GM21825 (cell line): ENCODE measurements at regions not wholly inside any gene's neighbourhood (a gene's known extent, or its start where the extent isn't known, plus 50 kb on each side); places are given as distances from the start of the nearest gene placed in this dataset.

Source experiments
- ATAC-seq: cut with Tn5 transposase; IDR thresholded peaks from one replicate; pipeline ENCODE4 v1.9.1; 2021; ENCODE audit warnings: mild to moderate bottlenecking, moderate library complexity; ENCODE audit not compliant: unreplicated experiment

DNA sequence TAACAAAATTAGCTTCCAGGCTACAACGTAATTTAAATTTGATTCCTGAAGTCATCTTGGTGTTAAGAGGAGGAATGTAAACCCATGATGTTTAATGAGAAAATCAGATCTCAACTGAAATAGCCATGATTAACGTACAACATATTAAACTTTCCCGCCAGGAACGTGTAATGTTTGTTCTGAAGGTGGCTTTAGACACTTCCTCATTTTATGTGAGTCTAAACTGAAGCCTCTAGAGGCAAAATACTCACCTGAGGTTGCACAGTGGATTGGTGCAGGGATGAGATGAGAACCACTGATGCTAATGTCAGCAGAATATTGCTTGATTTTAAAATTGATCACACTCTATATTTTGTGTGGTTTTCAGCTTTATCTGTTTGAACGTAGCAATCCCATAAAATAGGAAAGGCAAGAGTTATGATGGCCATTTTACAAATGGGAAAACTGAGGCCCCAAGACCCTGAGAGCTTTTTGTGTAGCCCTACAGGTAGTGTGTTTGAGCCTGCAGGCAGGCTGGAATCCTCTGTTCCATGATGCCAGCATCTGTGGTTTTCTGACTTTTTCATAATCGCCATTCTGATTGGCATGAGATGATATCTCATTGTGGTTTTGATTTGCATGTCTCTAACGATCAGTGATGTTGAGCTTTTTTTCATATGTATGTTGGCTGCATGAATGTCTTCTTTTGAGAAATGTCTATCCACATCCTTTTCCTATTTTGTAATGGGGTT is 243.7 kb upstream of the BMPER start:
- ATAC-seq = no peak

- no peak for ATAC-seq
Observed at GRCh38 chr7:33666531-33666930, 238.8 kb upstream of the BMPER start.

DNA sequence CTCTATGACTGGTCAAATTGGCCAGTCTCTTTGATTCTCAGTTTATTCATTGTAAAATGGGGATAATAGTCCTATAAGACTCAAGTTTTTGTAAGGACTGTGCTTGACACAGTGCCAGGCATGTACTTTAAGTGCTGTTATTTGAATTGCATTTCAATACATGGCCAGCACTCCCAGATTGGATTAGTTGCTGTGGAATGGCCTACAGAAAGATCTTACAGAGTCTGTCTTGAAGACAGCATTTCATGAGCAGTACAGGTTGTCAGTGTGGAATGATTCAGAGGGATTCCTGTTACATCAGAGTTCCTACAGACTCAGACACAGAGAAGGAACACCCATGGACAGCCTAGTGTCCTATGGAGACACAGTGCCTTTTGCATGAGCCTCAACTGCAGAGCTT is 238.1 kb upstream of the BMPER start:
- ATAC-seq = no peak

DNA sequence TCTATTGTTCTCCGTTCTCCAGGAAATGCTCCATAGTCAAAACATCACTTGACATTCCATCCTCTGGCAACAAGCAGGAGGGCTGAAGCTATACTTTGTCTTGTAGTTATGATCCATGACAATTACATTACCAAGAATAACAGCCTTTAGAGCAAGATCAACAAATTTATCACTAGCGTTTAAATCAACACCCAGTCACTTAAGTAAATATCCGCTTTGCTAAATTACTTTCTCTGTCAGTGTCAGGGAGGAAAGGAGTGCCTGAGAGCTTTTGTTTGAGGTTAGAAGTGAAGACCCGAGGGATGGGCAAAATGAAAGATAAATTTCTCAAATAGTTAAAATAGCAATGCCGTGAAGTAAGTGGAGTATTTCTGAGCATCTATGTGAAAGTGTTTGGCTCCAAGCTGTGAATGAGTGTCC is 236.1 kb upstream of the BMPER start:
- no peak for ATAC-seq

DNA sequence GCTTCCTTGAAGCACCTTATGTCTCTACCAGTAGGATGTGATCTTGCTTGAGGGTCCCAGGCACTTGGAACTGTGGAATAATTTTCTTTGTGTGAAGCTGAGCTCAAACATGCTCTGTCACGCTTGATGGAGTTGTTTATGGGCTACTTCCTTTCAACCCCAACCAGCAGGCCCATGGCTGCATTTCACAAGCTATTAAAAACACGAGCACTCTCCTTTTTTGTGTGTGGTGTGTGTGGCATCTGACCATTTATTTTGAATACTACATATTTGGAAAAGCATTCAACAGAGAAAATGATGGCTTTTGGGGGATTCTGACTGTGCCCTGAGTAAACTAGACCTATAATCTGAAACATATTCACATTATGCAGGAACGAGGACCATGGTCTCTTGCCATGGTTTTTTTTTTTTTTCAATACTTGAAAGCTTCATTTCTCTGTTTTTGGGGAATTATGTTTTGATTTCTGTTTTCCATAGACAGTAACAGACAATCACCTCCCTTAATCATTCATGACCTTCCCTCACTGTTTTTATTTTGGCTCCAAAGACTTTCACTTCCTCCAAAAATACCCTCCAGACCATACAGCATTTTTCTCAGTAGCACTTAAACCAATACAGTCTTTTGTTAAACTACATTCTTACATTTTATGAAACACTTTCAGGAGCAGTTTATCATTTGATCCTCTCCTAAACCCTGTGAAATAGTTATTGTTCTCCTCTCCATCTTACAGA is 233.6 kb upstream of the BMPER start:
- peak; percentile 68 for ATAC-seq

DNA sequence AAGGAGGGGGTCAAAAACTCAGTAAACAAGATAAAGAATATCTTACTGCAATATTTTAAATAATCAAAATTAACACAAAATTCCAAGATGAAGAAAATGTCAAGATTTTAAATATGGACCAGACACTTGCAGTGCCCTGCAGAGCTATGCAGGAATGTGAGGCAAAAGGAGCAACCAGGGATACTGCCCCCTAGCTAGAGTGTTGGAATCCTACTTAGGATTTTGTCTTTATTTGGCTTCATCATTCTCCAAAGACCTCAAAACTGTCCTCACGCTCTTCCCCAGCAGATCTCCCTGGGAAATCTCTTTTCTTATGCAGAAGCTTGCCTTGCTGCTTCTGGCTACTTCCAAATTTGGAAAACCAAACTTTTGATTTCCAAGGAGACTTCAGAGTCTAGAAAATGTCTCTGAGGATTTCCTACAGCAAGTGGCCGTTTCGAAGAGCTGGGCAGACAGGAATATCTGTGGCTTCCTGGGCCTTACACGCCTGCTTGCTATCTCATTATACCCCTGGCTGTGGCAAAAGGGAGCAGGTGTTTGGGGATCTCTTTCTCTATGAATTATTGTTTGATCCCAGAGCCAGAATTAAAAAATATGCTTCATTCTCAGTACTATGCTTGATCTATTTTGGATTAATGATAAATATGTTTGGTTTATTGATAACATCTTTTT is 232.2 kb upstream of the BMPER start:
- ATAC-seq = no peak

DNA sequence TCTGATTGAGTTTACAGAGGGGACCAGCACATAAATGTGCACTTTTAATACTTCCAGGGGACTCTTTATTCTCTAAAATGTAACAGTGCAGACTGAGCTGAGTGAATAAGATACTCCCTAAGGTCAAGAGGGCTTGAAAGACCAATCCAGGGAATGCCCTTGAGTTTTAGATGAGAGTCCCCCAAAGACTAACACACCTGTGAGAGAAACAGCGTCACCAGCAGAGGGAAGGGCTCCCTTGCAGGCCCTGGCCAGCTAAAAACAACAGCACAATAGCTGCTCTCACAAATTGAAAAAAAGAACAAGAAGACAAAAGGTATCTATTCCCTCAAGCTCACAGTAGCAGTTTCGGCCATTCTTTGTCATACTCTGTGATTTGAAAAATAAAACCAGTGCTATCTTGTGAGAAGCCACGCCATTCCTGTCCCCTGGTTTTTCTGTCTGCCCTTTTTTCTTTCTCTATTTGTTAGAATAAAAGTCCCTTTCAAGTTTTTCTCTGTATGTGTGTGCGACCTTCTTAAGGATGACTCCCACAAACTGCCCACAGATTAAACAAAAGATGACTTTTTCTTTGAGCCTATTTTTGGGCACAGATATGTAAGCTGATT is 230.4 kb upstream of the BMPER start:
- ATAC-seq = no peak

DNA sequence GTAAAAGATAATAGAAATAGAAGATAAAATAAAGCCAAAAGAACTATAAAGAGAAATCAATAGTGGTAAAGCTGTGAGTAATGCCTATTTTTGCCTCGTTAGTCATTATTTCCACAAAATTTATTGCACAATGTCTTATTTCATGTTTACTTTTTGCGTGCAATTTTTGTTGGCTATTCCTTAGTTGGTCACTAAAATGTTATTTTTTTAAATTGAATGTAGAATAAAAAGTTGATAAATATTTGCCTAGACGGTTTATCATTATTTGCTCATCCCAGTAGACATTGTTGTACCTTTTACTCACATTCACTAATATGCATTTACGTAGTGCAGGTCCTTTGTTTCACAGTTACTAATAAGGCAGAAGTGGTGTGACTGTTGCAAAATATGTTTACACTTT is 227.8 kb upstream of the BMPER start:
- no peak for ATAC-seq

GRCh38 chr7:33678569-33679335 is 226.6 kb upstream of the BMPER start:
- no peak for ATAC-seq

- ATAC-seq = no peak
Observed at GRCh38 chr7:33680682-33681081, 224.7 kb upstream of the BMPER start.

DNA sequence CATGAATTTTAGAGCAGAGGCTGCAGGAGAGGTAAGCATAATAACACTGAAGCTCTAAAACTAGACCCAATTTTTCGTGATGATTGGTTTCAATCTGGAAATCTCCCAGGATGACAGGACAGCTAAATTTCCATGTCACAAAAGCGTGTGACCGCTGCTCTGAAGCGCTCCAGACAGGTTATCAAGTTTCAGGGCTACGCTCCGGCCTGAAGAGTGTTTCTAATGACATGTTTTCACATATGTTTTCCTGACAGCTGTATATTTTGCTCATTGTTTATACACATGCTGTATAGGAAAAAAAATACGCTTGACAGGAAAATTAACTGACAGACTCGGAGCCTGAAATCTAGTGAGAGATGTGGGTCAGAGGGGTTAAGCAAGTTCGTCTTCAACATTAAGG is 219.8 kb upstream of the BMPER start:
- no peak for ATAC-seq

GRCh38 chr7:33685981-33686683 is 219.2 kb upstream of the BMPER start:
- no peak for ATAC-seq

- no peak for ATAC-seq
Observed at GRCh38 chr7:33687625-33688024, 217.7 kb upstream of the BMPER start.

DNA sequence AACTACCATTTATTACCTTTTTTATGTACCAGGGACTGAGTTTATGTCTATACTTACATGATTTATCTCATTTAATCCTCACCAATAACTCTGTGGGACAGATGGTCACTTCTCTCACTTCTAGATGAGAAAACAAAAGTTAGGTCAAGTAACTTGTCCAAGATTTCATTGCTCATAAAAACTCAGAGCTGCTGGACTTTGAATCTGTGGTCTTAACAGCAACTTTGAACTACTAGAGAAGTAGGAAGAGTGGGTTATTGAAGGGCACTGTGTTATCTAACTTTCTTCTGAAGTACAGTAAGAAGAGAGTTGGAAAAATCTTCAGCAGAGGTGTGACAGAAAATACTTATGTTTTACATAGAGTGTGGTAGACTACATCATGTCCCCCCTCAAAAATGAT is 214.2 kb upstream of the BMPER start:
- no peak for ATAC-seq

DNA sequence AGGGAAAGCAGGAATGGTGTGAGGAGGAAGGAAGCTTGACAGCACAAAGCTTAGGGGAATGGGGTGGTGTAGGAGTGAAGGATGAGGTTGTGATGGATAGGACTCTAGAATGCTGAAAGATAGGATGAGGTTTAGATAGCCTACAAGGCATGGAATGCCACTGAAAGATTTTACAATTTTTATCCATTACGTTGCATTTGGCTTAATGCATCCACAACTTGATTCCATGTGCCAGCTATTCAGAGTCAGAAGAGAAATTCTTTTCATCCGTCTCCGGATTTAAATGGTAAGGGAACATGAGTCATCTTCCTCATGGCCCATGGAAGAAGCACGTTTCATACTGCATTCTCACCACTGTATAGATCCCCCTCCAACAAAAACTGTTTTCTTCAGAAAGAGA is 212.4 kb upstream of the BMPER start:
- no peak for ATAC-seq

- no peak for ATAC-seq
Observed at GRCh38 chr7:33694006-33694405, 211.3 kb upstream of the BMPER start.

GRCh38 chr7:33697616-33698015 is 207.7 kb upstream of the BMPER start:
- ATAC-seq = no peak

DNA sequence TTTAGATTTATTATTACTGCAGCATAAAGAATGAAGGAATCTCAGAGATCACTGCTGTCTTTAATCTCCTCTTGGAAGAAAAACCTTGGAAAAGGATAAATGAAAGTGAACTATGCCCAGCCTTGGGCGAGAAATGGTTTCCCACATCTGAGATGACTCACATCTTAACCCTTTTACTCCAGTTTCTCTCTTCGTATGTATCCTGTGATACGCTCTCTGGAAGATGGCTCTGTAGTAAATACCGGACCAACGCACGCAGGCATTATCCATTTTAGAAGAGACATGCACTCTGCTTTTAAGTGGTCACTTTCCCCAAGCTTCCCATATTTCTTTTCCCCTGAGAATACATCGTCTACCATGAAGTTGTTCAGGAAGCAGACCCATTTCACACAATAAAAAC is 207.3 kb upstream of the BMPER start:
- ATAC-seq = no peak

DNA sequence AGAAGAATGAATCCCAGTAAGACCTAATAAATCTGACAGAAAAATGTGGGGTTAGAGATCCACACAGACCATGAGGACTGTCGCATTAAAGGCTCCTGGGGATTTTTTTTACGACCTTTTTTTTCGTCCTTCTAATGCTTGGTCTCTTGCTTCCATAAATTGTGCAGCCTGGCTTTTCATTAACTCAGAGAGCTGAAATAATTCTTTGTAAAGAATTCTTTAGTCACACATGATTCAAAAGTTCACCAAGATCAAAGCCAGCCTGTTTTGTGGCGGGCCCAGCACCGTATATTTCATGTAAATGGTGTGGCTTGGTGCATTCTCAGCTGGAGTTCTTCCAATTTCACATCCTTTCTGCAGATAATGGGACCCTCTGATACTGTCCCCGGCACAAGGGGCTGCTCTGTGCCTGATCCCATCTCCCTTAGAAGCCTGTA is 206.6 kb upstream of the BMPER start:
- ATAC-seq = no peak
